Bronchial epithelial cell (primary cell): ENCODE measurements at regions not wholly inside any gene's neighbourhood (a gene's known extent, or its start where the extent isn't known, plus 50 kb on each side); places are given as distances from the start of the nearest gene placed in this dataset.
A peak's percentile ranks its signal among the peaks of the same experiment; 100 is the strongest.

Experiments used
- DNase-seq: peaks from one replicate; pipeline ENCODE4 v3.0.0-alpha.2; 2010; ENCODE audit warnings: low read depth
- FAIRE-seq: peaks from 2 replicates; lab custom pipeline; 2011; peaks lifted over from hg19 to GRCh38; lab: Jason Lieb, UNC
- H3K27me3 ChIP-seq: 2 replicates; pipeline ENCODE4 v1.5.1; 2011; ENCODE audit warnings: low read length; ENCODE audit not compliant: control insufficient read depth, insufficient read depth
- H3K36me3 ChIP-seq: 2 replicates; pipeline ENCODE4 v1.5.1; 2011; ENCODE audit warnings: low read length; ENCODE audit not compliant: control insufficient read depth, insufficient read depth
- H3K4me3 ChIP-seq: 2 replicates; pipeline ENCODE4 v1.5.1; 2011; ENCODE audit warnings: mild to moderate bottlenecking, low read depth, low read length, control low read depth
- CTCF ChIP-seq: IDR thresholded peaks from 2 replicates; pipeline ENCODE4 v1.5.1; 2011; ENCODE audit warnings: mild to moderate bottlenecking, moderate library complexity, low read length, control low read depth, inconsistent platforms; ENCODE audit not compliant: insufficient read depth, severe bottlenecking

DNA sequence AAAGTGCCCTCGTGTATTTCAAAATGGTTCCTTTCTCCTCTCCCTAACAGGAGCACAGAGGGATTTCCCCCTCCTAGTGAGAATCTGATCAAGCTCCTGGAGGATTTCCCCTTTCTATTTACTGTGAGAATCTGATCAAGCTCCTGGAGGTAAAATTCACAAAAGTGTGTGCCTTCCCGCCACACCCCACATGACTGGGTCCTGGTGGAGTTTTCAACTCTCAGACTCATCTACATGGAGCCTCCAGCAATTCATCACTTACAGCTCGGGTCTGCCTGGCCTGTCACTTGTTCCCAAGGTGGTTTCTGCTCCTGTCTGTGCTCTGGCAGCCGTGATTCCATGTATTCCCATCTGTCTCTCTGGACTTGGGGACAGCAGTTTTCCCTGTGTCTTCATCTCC lies 590.7 kb downstream of the FBXO15 start:
- FAIRE-seq: no peak
- H3K36me3 ChIP-seq: no peaks in the 10 kb centered on the region
- no peak for TF ChIP-seq CTCF
- H3K27me3 ChIP-seq: no peaks in the 10 kb centered on the region
- H3K4me3 ChIP-seq: no peak overlapping the region
- peak; percentile 7 for DNase-seq

- no peak for TF ChIP-seq CTCF
- H3K36me3 ChIP-seq: no peaks in the 10 kb centered on the region
- no peak for DNase-seq
- no peak overlapping the region for H3K4me3 ChIP-seq
- no peaks in the 10 kb centered on the region for H3K27me3 ChIP-seq
- no peak for FAIRE-seq
These were observed 595.5 kb downstream of the FBXO15 start for GRCh38 chr18:73552171-73552570.

DNA sequence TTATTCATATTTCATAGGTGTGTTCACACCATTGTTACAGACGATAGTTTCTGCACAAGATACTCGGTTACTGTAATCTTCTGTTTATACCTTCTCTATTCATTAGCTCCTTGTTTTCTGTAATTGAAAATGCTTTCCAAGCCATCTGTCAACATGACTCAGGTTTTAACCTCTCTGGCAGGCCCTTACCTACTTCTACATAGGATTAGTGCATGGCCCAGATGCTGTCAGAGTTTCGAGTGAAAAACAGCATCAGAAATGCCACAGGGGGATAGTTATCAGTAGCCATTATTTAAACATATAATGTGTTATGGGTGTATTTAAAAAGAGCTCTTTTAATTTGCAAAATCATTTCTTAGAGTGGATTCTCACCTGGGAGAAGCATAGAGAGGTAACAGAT lies 596.4 kb downstream of the FBXO15 start:
- no peak for DNase-seq
- no peak for FAIRE-seq
- no peaks in the 10 kb centered on the region for H3K27me3 ChIP-seq

GRCh38 chr18:73549236-73549635 lies 598.4 kb downstream of the FBXO15 start:
- DNase-seq (no peak), FAIRE-seq (no peak)
- Histone ChIP-seq H3K36me3 (no peaks in the 10 kb centered on the region), H3K27me3 (no peaks in the 10 kb centered on the region), H3K4me3 (no peak overlapping the region)
- TF ChIP-seq CTCF: no peak

More for the DNA sequence above, 596.4 kb downstream of the FBXO15 start:
- H3K4me3 ChIP-seq: no peak overlapping the region
- no peaks in the 10 kb centered on the region for H3K36me3 ChIP-seq
- no peak for TF ChIP-seq CTCF

- FAIRE-seq (no peak), DNase-seq (peak; percentile 60)
- Histone ChIP-seq H3K36me3 (no peaks in the 10 kb centered on the region), H3K4me3 (no peak overlapping the region), H3K27me3 (no peaks in the 10 kb centered on the region)
- no peak for TF ChIP-seq CTCF
These were observed 602.2 kb downstream of the FBXO15 start for GRCh38 chr18:73545472-73545871.

DNA sequence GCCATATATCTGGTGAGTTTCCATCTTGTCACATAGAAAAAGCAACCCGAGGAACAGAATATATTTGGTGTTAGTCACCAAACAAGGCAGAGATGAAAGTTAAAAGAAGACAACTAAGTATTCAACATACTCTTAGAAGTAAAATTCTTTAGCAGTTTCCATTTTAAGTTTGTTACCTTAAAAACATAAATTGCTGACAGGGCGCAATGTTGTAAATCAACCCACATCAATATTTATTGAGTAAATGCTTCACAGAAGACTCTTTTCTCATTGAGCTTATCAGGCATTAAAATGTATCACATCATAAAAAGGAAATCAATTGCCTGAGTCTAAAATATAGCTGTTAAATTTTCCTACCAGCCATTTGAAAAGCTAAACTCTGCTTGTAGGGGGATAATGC lies 603.0 kb downstream of the FBXO15 start:
- FAIRE-seq (no peak), DNase-seq (no peak)
- no peak for TF ChIP-seq CTCF
- Histone ChIP-seq H3K36me3 (no peaks in the 10 kb centered on the region), H3K27me3 (no peaks in the 10 kb centered on the region), H3K4me3 (no peak overlapping the region)
